GM18909 (cell line): ENCODE measurements at regions not wholly inside any gene's neighbourhood (a gene's known extent, or its start where the extent isn't known, plus 50 kb on each side); places are given as distances from the start of the nearest gene placed in this dataset.
"Not testable (repeated sequence)": the region's sequence is repeated elsewhere in the genome, so short reads cannot be mapped to it uniquely, and the experiment has no call there.

Source experiments
- ATAC-seq: cut with Tn5 transposase; IDR thresholded peaks from one replicate; pipeline ENCODE4 v1.9.1; 2021; ENCODE audit warnings: mild to moderate bottlenecking; ENCODE audit not compliant: unreplicated experiment, poor library complexity

GRCh38 chr12:124159655-124160054, 135.2 kb upstream of the RFLNA start:
- no peak for ATAC-seq

- no peak for ATAC-seq
Measured at GRCh38 chr12:124160097-124160756, 134.7 kb upstream of the RFLNA start.

GRCh38 chr12:124161402-124161801, 133.5 kb upstream of the RFLNA start:
- ATAC-seq = not testable (repeated sequence)

GRCh38 chr12:124162151-124163110, 132.5 kb upstream of the RFLNA start:
- ATAC-seq = no peak

GRCh38 chr12:124165695-124166094, 129.2 kb upstream of the RFLNA start:
- no peak for ATAC-seq

GRCh38 chr12:124167141-124167540, 127.8 kb upstream of the RFLNA start:
- ATAC-seq = no peak

GRCh38 chr12:124168016-124168786, 126.7 kb upstream of the RFLNA start:
- no peak for ATAC-seq

- ATAC-seq = no peak
Measured at GRCh38 chr12:124169577-124170284, 125.2 kb upstream of the RFLNA start.

- no peak for ATAC-seq
Measured at GRCh38 chr12:124170760-124171159, 124.1 kb upstream of the RFLNA start.

- no peak for ATAC-seq
Measured at GRCh38 chr12:124171231-124171979, 123.5 kb upstream of the RFLNA start.

GRCh38 chr12:124172636-124173035, 122.3 kb upstream of the RFLNA start:
- ATAC-seq = no peak

GRCh38 chr12:124173692-124174091, 121.2 kb upstream of the RFLNA start:
- ATAC-seq = no peak

- ATAC-seq = no peak
Measured at GRCh38 chr12:124174451-124175348, 120.2 kb upstream of the RFLNA start.

GRCh38 chr12:124175704-124176103, 119.2 kb upstream of the RFLNA start:
- ATAC-seq = no peak

- ATAC-seq = no peak
Measured at GRCh38 chr12:124177276-124177950, 117.5 kb upstream of the RFLNA start.

GRCh38 chr12:124177951-124178316, 117.0 kb upstream of the RFLNA start:
- ATAC-seq = no peak

GRCh38 chr12:124179936-124180607, 114.8 kb upstream of the RFLNA start:
- ATAC-seq = no peak
